ENCODE measurements at regions not wholly inside any gene's neighbourhood (a gene's known extent, or its start where the extent isn't known, plus 50 kb on each side); places are given as distances from the start of the nearest gene placed in this dataset.

GRCh38 chr1:209491897-209492296 lies 91.6 kb upstream of the CAMK1G start:
- no peaks in the 10 kb centered on the region for H3K4me1 ChIP-seq (ENCODE audit: insufficient read depth, low read length)
- Mint-ChIP-seq H3K27ac (no peak overlapping the region), H3K9me3 (peaks cover 2% of the 10 kb centered on the region), H3K36me3 (ENCODE audit: low read depth) (no peaks in the 10 kb centered on the region), H3K27me3 (peaks cover 28% of the 10 kb centered on the region), H3K4me1 (ENCODE audit: low read depth) (no peaks in the 10 kb centered on the region), H3K4me3 (no peak overlapping the region)
- H3K9me3 ChIP-seq (ENCODE audit: control insufficient read depth in 1 of 2, insufficient read depth in 1 of 2, low read length in 2 of 2) = peaks cover 0 to 4% of the 10 kb centered on the region in 2 experiments
- TF ChIP-seq CTCF (IDR thresholded peaks at IDR 0.05) = no peak
- no peaks in the 10 kb centered on the region for H3K27me3 ChIP-seq (ENCODE audit: control insufficient read depth in 1 of 2, insufficient read depth in 2 of 2, low read length in 2 of 2)
- DNase-seq = no peak
- no peak for ATAC-seq (ENCODE audit: poor library complexity)
- intact Hi-C loops (cut with DNase I, micrococcal nuclease) = no loop called here
- no peak overlapping the region for H3K27ac ChIP-seq (ENCODE audit: low read depth in 1 of 2, low read length in 2 of 2)
- no peaks in the 10 kb centered on the region for H3K36me3 ChIP-seq (ENCODE audit: insufficient read depth, low read length)
- POLR2A ChIA-PET = no interaction called here
- no peak overlapping the region for H3K4me3 ChIP-seq (ENCODE audit: low read length)
- CTCF ChIA-PET = no interaction called here

GRCh38 chr1:209493559-209493958 lies 90.0 kb upstream of the CAMK1G start:
- Histone ChIP-seq H3K4me1 (ENCODE audit: insufficient read depth, low read length) (no peaks in the 10 kb centered on the region), H3K27ac (ENCODE audit: low read depth in 1 of 2, low read length in 2 of 2) (no peak overlapping the region), H3K4me3 (ENCODE audit: low read length) (no peak overlapping the region), H3K27me3 (ENCODE audit: control insufficient read depth in 1 of 2, insufficient read depth in 2 of 2, low read length in 2 of 2) (no peaks in the 10 kb centered on the region), H3K36me3 (ENCODE audit: insufficient read depth, low read length) (no peaks in the 10 kb centered on the region), H3K9me3 (ENCODE audit: control insufficient read depth in 1 of 2, insufficient read depth in 1 of 2, low read length in 2 of 2) (peaks cover 0 to 4% of the 10 kb centered on the region in 2 experiments)
- H3K27ac Mint-ChIP-seq = no peak overlapping the region
- TF ChIP-seq CTCF (IDR thresholded peaks at IDR 0.05) = no peak
- peaks cover 5% of the 10 kb centered on the region for H3K9me3 Mint-ChIP-seq
- H3K27me3 Mint-ChIP-seq = peaks cover 19% of the 10 kb centered on the region
- ChIA-PET POLR2A (no interaction called here), CTCF (no interaction called here)
- no peak overlapping the region for H3K4me3 Mint-ChIP-seq
- no peak for ATAC-seq (ENCODE audit: poor library complexity)
- intact Hi-C loops (cut with DNase I, micrococcal nuclease) = no loop called here
- H3K36me3 Mint-ChIP-seq (ENCODE audit: low read depth) = no peaks in the 10 kb centered on the region
- no peak for DNase-seq
- H3K4me1 Mint-ChIP-seq (ENCODE audit: low read depth) = no peaks in the 10 kb centered on the region

GRCh38 chr1:209497729-209498128 lies 85.8 kb upstream of the CAMK1G start:
- no peak for TF ChIP-seq CTCF (IDR thresholded peaks at IDR 0.05)
- Mint-ChIP-seq H3K27ac (no peak overlapping the region), H3K9me3 (peaks cover 20% of the 10 kb centered on the region), H3K4me1 (ENCODE audit: low read depth) (no peaks in the 10 kb centered on the region), H3K4me3 (no peak overlapping the region), H3K36me3 (ENCODE audit: low read depth) (no peaks in the 10 kb centered on the region), H3K27me3 (peaks cover 16% of the 10 kb centered on the region)
- no peak for DNase-seq
- Histone ChIP-seq H3K4me1 (ENCODE audit: insufficient read depth, low read length) (no peaks in the 10 kb centered on the region), H3K4me3 (ENCODE audit: low read length) (no peak overlapping the region), H3K27me3 (ENCODE audit: control insufficient read depth in 1 of 2, insufficient read depth in 2 of 2, low read length in 2 of 2) (no peaks in the 10 kb centered on the region), H3K36me3 (ENCODE audit: insufficient read depth, low read length) (no peaks in the 10 kb centered on the region), H3K27ac (ENCODE audit: low read depth in 1 of 2, low read length in 2 of 2) (no peak overlapping the region), H3K9me3 (ENCODE audit: control insufficient read depth in 1 of 2, insufficient read depth in 1 of 2, low read length in 2 of 2) (peaks cover 17 to 22% of the 10 kb centered on the region in 2 experiments)
- ChIA-PET POLR2A (no interaction called here), CTCF (no interaction called here)
- ATAC-seq (ENCODE audit: poor library complexity) = no peak
- intact Hi-C loops (cut with DNase I, micrococcal nuclease) = no loop called here
